HepG2 (cell line): ENCODE measurements at regions not wholly inside any gene's neighbourhood (a gene's known extent, or its start where the extent isn't known, plus 50 kb on each side); places are given as distances from the start of the nearest gene placed in this dataset.

ENCODE experiments used
- BCL3 ChIP-seq: sonication (generic); formaldehyde crosslinking; IDR thresholded peaks from 2 replicates; pipeline ENCODE4 v1.5.1; 2020; ENCODE audit warnings: mild to moderate bottlenecking, missing genetic modification reagents, moderate library complexity
- CC2D1A ChIP-seq: sonication (generic); formaldehyde crosslinking; IDR thresholded peaks from 2 replicates; pipeline ENCODE4 v1.8.1; 2023; ENCODE audit warnings: mild to moderate bottlenecking, missing genetic modification reagents
- CENPX ChIP-seq: sonication (generic); formaldehyde crosslinking; IDR thresholded peaks from 2 replicates; pipeline ENCODE4 v1.9.0; 2021; ENCODE audit warnings: mild to moderate bottlenecking, missing genetic modification reagents, moderate library complexity
- CTCF ChIP-seq: sonication (generic); formaldehyde crosslinking; IDR thresholded peaks from 2 replicates; pipeline ENCODE4 v1.5.0; 2020; ENCODE audit warnings: mild to moderate bottlenecking, missing genetic modification reagents, moderate library complexity
- ELF3 ChIP-seq: IDR thresholded peaks from 2 replicates; pipeline ENCODE4 v1.6.1; 2016; ENCODE audit warnings: missing genetic modification reagents, missing compliant biosample characterization
- ELK4 ChIP-seq: sonication (generic); formaldehyde crosslinking; IDR thresholded peaks from 2 replicates; pipeline ENCODE4 v1.9.0; 2021; ENCODE audit warnings: missing genetic modification reagents, borderline replicate concordance
- MAX ChIP-seq: IDR thresholded peaks from 2 replicates; pipeline ENCODE4 v1.6.1; 2012; ENCODE audit warnings: inconsistent platforms
- POLR2A ChIP-seq, 2 experiments: IDR thresholded peaks; 2 replicates each; pipeline ENCODE4 v1.6.1; 2011; ENCODE audit warnings: low read depth in 2 of 2, low read length in 2 of 2, mild to moderate bottlenecking in 1 of 2, moderate library complexity in 1 of 2; ENCODE audit not compliant: insufficient read depth in 1 of 2
- ZHX2 ChIP-seq, 2 experiments: sonication (generic) in 1 of 2; formaldehyde crosslinking in 1 of 2; IDR thresholded peaks; 2 replicates each; pipeline versions ENCODE4 v1.6.1 to v1.9.0; 2014 to 2022; ENCODE audit warnings: antibody characterized with exemption in 1 of 2, borderline replicate concordance in 1 of 2, inconsistent platforms in 1 of 2, low read depth in 1 of 2, missing genetic modification reagents in 1 of 2
- ZZZ3 ChIP-seq: sonication (generic); formaldehyde crosslinking; IDR thresholded peaks from 2 replicates; pipeline ENCODE4 v1.4.0; 2020; ENCODE audit warnings: missing genetic modification reagents, mild to moderate bottlenecking, borderline replicate concordance

GRCh38 chr12:60205500-60205899 is 609.7 kb downstream of the SLC16A7 start:
- TF ChIP-seq CENPX (CRISPR knock-in tag) (no peak), CC2D1A (CRISPR knock-in tag) (no peak), ZHX2 (IDR thresholded peaks at IDR 0.05; ENCODE audit: low read depth) (no peak), ZHX2 (CRISPR knock-in tag; IDR thresholded peaks at IDR 0.05; ENCODE audit: borderline replicate concordance) (no peak), ELK4 (CRISPR knock-in tag) (no peak), ZZZ3 (CRISPR knock-in tag) (no peak), CTCF (no peak), MAX (no peak), BCL3 (no peak), POLR2A (IDR thresholded peaks at IDR 0.05; ENCODE audit: insufficient read depth in 1 of 2, low read depth in 2 of 2, low read length in 2 of 2) (no peak), ELF3 (CRISPR knock-in tag) (no peak)
